HG02623 (cell line): ENCODE measurements at regions not wholly inside any gene's neighbourhood (a gene's known extent, or its start where the extent isn't known, plus 50 kb on each side); places are given as distances from the start of the nearest gene placed in this dataset.
"Not testable (repeated sequence)": the region's sequence is repeated elsewhere in the genome, so short reads cannot be mapped to it uniquely, and the experiment has no call there.

ENCODE experiments used
- ATAC-seq: cut with Tn5 transposase; IDR thresholded peaks from one replicate; pipeline ENCODE4 v1.9.1; 2021; ENCODE audit warnings: moderate library complexity; ENCODE audit not compliant: unreplicated experiment

DNA sequence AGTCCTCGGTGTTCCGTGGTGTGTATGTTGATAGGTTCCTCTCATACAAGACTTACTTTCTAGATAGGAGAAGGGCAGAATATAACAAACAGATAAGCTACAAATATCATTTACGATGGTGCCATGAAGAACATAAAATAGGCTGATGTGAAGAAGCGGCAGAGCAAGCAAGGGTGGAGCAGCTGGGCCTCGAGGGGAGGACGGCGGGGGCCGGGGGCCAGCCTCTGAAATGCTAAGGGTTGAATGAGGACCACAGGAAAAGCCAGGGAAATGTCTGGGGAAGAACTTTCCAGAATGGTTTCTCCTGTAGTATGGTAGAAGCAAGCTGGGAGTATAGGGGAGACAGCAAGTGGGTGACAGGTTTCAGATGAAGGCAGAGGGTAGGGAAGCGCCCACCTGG lies 529.5 kb downstream of the LIG4 start:
- no peak for ATAC-seq

DNA sequence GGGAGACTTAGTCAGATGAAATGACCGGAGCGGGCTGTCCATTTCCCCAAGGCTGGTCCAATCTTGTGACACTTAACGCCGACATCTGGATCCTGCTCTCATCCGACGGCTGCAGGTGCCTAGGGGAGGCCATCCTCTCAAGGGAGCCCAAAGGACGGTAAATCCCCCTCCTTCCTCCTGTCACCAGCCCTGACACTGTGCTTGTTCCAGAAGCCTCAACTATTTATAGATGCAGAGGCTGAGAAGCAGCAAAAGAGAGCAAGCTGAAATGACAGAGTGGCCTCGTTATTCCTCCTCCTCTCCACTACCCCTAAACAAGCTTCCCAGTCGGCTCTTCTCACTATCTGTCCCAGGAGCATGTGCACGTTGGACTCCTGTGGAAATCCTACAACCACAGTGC lies 533.7 kb downstream of the LIG4 start:
- ATAC-seq: no peak

DNA sequence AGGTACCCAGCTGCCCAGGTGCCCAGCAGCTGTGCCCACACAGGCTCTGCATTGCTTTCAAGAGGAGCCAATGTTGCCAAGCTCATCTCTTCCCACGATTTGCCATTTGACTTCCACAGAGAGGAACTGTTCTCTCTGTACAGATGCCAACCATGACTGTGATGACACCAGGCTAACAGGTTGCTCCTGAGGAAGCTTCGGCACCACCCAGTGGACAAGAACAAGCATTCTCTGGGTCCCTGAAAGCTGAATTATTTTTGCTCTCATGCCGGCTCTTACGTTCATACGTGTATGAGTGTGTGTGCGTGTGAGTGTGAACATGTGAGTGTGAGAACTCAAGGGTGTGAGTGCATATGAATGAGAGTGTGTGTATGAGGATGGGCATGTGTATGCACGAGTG lies 535.2 kb downstream of the LIG4 start:
- no peak for ATAC-seq

DNA sequence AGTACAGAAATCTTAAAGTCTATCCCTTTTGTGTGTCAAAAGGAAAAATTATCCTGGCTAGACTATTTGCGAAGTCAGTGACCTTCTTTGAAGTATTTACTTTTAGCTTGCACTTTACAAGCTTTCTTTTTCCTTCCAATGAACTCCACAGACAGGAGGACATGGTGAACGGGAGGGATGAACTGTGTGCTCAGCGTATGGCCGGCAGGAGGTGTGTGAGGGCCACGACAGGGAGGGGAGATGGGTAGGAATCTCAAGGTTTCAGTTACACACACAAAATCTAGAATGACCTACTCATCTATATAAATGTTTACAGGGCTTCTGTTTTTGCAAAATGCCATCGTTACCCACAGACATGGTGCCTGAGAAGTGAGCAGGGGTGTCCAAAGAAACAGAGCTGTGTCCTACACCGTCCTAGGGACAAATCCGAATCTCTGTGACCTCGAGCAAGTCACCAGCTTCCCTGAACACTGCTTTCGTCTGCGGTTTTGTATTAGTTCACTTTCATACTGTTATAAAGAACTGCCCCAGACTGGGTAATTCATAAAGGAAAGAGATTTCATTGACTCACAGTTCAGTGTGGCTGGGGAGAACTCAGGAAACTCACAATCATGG lies 537.2 kb downstream of the LIG4 start:
- no peak for ATAC-seq

DNA sequence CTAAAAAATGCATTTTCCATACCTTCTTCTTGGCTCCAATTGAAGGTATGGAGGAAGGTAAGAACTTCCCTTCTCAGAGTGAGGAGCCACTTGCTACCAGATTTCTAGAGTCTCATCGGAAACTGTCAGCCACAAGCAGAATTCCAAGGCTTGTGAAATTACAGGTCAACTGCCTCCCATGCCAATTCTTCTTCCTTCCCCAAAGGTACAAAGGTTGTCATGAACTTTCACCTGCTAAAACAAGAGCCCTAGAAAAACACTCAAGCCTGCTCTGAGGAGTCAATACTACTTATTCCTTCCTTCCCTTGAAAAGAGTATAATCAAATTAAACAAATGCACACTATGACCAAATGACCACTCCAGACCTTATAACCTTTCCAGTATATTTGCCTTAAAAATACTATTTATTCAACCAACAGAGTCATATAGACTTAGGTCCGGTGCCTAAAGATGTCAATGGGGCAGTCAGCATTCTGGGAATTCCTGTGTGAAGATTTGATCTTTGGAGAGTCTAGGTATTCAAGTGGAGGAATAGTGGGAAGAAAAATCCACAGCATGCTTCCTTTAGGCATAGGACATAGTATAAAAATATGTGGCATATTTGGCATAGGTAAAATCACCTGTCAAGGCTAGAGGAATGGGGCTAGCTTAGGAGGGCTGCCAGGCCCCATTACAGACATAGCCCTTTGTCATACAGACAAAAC lies 539.3 kb downstream of the LIG4 start:
- ATAC-seq: no peak

DNA sequence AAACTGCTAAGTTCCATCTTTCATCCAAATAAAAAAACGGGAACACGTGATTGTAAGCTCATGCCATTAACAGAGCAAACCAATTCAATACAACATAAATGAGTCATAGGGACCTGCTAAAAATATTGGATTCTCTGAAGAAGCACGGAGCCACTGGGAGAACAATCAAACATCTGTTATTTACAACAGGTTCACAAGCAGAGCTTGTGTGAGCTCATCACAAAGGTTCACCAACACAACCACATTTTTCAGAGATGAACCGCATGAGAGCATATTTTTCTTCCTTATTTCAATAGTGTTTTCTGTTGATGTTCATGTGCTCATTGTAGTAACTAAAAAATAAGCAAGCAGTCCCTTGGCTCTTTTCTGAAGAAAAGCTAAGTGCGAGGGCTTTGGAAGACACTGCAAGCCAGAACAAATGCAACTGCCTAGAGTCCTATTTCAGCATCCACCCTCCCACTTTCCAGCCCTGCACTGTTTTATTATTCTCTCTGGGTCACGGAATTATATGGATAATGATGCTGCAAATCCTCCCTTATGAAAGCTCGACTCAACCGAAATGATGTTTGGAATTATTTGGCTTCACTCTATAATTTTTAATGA lies 545.8 kb downstream of the LIG4 start:
- ATAC-seq: no peak

DNA sequence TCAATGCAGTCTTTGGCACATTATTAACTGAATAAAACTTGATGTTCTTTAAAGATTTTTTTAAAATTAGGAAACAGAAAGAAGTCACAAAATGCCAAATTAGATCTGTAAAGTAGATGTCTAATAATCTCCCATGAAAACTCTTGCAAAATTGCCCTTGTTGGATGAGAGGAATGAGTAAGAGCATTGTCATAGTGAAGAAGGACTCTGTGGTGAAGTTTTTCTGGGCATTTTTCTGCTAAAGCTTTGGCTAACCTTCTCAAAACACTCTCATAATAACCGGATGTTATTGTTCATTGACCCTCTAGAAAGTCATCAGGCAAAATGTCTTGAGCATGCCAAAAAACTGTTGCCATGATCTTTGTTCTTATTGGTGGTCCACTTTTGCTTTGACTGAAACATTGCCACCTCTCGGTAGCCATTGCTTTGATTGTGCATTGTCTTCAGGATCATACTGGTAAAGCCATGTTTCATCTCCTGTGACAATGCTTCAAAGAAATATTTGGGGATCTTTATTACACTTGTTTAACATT lies 549.3 kb downstream of the LIG4 start:
- no peak for ATAC-seq

DNA sequence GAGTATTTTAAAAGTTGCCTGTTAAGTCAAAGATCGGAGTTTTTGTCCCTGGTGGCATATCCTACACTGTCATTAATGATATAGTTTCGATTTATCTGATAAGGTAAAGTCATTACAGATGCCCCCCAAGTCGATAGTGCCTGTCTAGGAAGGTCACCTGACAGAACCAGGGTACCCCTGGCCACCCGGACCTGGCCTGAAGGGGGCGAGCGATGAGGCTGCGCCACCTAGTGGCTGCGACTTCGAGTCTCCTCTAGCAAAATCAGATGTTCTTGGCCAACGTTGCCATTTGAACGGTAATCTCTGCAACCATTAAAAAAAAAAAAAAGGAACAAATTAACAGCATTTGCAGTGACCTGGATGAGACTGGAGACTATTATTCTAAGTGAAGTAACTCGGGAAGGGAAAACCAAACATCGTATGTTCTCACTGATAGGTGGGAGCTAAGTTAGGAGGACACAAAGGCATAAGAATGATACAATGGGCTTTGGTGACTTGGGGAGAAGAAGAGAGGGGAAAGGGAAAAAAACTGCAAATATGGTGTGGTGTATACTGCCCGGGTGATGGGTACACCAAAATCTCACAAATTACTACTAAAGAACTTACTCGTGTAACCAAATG lies 565.1 kb downstream of the LIG4 start:
- ATAC-seq: peak; percentile 92

DNA sequence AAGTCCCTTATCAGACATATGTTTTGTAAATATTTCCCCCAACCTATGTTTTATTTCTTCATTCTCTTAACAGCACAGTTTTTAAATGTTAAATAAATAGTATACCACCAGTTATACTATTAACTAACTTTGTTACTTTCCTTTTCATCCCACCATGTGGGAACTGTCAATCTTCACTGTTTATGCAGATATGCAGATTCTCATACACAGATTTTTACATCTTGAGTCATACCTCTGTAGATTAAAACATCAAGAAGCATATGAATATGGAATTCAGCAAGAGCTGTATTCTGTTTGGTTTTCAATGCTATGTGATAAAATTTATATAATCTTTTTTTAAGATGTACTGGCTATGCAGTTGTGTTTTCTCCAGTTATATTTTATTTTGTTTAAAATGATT lies 566.3 kb downstream of the LIG4 start:
- ATAC-seq: no peak

DNA sequence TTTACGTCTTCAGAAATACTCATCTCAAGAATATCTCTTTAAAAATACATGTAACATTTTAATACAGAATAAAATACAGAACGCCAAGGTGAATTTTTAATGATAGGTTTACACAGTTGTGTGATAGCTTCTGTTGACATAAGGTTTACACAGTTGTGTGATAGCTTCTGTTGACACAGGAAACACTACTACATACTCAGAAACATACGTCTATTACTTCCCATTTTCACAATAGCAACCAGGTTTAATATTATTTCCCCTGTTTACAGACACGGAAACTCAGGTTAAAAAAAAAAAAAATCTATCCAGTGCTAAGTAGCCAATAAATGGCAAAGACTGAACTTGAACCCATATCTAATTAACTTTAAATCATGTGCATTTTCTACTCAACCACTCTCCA lies 571.2 kb downstream of the LIG4 start:
- no peak for ATAC-seq

DNA sequence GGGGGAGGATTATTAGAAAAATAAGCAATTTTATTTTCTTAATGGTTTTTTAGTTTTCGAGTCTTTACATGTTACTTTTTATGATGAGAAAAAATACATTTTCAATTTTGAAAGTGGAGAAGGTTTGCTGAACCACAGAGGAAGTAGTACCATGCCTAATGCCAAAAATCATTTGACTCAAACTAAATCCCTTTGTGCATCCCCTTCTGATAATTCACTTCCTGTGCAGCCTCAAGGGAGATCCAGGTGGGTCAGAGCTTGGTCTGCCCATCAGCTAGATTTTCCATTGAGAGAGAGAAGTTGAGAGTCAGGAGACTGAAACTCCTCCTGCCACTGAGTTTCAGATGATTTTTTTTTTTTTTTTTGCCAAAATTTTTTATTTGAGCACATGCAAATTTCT lies 571.7 kb downstream of the LIG4 start:
- ATAC-seq: no peak

DNA sequence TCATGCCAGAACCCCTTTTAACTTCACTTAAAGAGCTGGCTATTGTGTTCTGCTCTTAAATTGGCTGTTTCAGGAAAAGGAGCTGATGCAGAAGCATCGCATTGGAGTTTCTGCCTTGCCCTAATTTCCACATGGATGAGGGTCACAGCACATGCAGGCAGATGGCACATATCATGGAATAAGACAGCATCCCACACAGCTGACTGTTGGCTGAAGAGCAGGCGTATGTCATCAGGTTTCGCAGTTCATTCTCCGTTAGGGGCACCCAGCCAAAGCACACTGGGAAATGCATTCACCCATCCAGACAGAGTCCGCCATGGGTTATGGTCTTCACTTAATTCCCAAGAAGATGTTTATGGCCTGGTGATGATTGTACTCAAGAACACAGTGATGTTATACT lies 572.5 kb downstream of the LIG4 start:
- no peak for ATAC-seq

DNA sequence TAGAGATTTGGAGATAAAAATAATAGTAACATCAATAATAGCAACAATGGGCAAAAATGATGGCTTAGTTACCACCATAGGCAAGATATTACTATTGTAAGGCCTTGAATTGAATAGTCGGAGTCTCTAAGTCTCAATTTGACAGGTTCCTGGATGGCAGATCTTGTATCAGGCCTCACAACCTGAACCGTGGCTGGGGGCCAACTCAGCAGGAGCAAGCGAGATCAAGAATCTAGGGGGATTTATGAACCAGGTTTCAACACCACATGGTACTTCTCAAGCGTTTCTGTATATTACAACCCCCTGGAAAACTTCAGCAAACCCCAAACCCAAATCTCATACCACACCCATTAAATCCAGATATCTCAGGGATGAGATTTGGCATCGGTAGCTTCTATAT lies 573.8 kb downstream of the LIG4 start:
- no peak for ATAC-seq

DNA sequence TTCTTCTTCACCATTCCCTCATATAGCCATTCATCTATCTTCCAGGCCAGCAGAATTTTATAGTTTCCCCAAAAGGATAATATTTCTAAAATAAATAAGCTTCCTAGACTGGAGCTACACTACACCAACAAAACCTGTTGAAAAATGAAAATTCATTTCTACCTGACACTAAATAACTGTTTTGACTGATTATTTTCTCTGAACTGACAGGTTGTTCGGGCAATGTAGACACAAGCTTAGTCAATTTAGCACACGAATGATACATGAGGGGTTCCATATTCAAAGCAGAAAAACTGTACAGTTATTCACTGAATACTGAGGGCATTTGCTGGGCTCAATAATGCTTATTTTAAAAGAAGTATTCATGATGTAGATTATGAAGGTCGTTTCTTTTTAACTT lies 589.7 kb downstream of the LIG4 start:
- no peak for ATAC-seq

DNA sequence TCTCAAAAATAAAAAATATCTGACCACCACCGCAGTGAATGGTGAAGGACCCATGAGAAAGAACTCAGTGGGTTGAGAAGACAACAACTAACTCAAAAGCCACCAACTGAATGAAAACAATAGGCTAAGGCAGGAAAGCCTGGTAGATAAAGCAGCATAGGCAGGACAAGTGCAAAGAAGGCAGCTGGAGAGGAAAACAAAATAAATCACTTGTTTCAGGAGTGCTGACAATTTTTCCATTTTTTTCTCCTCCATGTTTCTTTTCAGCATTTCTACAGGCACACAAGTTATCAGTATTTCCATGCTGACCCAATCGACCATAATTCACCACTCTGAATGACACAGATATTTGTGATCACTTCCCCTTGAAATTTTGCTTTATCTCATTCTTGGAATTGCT lies 597.8 kb downstream of the LIG4 start:
- ATAC-seq: no peak

DNA sequence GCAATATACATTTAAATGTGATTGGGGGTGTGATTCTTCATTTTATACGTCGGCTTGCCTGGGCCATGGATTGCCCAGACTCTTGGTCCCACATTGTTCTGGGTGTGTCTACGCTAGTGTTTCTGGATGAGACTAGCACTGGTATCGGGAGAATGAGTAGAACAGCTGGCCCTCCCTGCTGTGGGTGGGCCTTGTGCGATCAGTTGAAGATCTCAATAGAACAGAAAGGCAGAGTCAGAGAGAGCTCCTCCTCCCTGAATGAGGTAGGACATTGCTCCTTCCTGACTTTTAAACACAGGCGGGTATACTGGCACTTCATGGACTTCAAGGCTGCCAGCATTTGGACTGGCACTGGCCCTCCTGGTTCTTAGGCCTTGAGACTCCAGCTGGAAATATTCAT lies 603.0 kb downstream of the LIG4 start:
- no peak for ATAC-seq

DNA sequence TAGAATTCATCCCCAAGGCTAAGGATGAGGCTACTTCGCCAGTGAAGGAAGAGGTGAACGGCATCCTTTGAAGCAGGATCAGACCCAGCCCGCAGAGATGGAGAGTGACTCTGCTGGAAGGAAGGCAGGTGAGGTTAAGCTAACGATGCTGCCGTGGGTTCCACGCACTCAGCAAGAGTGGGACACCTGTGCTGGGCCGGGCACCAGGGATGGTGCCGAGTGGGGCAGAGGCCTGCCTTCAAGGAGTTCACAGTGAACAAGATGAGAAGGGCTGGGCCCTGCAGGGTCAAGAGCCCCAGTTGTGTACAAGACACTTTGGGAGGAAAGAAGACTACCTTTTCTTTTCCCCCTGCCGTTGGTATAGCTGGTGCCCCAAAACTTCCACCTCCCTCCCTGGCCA lies 606.6 kb downstream of the LIG4 start:
- ATAC-seq: no peak

DNA sequence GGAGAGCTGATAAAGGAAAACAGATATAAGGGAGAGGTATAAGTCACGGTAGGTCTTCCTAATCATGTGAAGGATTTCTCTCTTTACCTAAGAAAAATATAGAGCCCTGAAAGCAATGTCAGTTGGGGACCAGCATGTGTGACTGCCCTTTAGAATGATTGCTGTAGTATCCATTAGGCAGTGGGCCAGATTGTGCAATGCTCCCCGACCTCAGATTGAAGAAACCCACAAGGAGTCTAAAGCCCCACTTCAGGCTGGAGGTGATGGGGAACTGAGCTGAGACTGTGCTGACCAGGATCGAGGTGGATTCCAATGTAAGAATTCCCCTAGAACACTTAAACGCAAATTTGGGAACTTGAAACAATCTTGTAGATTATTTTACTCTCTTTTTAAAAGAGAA lies 614.4 kb downstream of the LIG4 start:
- ATAC-seq: no peak

DNA sequence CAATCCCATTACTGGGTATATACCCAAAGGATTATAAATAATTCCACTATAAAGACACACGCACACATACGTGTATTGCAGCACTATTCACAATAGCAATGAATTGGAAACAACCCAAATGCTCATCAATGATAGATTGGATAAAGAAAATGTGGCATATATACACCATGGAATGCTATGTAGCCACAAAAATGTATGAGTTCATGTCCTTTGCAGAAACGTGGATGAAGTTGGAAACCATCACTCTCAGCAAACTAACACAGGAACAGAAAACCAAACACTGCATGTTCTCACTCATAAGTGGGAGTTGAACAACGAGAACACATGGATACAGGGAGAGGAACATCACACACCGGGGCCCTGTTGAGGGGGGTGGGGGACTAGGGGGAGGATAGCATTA lies 619.0 kb downstream of the LIG4 start:
- not testable (repeated sequence) for ATAC-seq

DNA sequence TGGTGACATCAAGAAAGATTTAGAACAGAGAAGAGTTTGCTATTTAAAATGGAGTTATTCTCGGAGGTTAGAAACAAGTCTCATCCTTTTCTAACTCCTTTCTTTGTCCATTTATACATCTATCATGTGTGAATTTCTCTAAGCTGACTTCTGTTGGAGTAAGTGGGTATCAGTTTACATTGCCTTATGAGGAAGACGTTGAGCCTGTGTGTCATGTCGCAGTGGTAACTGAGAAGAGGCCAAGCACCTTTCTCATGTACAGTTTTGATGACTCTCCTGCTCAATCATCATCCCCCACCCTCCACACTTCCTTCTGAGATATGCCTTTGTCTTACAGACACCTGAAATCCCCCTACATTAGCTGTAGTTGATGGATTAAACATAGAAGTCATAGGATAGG lies 624.8 kb downstream of the LIG4 start:
- ATAC-seq: no peak

DNA sequence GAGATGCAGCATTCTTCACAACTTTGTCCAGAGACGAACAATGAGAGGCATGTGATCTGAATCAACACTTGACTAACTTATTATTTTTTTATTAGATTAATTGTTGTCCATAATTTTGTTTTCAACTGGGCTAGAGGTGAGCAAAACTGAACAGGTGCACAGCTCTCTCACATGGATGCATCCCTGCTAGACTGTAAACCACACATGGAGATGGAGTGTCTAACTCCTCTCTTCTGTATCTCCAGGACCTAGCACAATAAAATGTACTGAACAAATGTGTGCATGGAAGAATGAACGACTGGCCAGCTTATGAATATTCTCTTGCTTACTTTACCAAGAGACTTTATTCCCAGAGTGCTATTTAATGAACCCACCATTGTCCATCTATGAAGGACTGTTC lies 627.7 kb downstream of the LIG4 start:
- no peak for ATAC-seq

DNA sequence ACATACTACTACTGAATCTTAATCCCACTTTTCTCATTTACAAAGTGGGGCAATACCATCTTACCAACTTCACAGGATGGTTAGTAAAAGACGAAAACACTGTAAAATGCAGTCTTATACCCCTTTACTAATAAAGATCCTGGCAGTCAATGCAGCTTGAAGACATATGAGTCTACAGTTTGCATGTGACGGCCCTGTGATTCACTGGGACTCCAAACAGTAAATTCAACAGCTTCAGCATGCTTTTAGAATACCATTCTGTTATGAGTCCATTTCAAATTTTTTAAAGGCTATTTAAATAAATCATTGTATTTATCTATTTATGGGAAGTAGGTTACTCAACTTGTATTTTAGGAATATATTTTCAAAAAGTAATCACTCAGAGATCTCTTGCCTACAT lies 629.1 kb downstream of the LIG4 start:
- no peak for ATAC-seq
